SHP77 treated with DMSO at 0.1 percent for 48 hours (cell line): ENCODE measurements at regions not wholly inside any gene's neighbourhood (a gene's known extent, or its start where the extent isn't known, plus 50 kb on each side); places are given as distances from the start of the nearest gene placed in this dataset.

ENCODE experiments used
- DNase-seq: peaks from one replicate; lab custom pipeline; 2025; lab: John Stamatoyannopoulos, UW

DNA sequence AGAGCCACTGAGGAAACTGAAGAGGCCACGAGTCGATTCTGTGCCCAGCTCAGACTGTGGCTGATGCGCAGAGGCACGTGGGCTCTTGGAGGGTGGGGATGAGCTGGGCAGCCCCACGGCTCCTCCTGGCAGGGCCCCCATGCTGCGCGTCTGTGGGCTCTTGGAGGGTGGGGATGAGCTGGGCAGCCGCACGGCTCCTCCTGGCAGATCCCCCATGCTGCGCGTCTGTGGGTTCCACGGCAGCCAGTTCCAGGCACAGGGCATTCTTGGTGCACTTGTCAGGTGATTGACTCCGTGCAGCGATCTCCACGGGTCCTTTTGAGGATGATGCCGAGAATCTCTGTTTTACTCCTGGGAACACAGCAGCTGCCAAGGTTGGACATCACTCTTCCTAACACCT lies 138.1 kb upstream of the ZNF236 start:
- no peak for DNase-seq

DNA sequence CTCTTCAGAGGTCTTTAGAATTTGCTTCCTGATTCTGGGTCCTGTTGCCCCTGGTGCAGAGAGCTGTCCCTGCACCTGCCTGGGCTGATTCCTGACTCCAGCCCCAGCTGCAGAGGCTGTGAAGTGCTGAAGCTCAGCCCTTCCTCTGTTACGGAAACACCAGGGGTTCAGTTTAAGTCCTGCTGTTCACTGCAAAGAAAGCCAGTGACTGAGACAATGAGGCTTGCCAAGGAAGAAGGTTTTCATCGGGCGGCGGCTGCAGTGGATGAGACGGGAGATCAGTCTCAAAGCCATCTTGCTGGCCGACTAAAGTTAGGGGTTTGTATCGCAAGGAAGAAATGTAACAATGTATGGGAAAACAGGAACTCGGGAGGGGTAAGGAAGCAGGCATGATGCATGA lies 142.4 kb upstream of the ZNF236 start:
- peak; percentile 65 for DNase-seq

DNA sequence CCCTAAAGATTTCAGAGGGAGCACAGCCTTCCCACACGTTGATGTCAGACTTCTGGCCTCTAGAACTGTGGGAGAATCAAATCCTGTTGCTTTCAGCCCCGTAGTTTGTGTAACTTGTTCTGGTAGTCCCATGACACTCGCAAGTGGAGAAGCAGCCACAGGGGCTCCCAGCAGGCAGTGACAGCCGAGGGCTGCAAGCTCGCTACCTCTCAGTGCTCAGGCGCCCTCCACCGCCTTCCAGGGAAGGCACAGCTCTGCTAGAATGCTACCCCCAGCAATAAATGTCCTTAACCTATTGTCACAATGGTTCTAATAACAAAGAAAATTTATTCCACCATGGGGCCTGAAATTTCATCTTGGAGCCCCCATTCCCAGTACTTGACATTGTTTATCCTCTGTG lies 143.1 kb upstream of the ZNF236 start:
- DNase-seq: peak; percentile 4

DNA sequence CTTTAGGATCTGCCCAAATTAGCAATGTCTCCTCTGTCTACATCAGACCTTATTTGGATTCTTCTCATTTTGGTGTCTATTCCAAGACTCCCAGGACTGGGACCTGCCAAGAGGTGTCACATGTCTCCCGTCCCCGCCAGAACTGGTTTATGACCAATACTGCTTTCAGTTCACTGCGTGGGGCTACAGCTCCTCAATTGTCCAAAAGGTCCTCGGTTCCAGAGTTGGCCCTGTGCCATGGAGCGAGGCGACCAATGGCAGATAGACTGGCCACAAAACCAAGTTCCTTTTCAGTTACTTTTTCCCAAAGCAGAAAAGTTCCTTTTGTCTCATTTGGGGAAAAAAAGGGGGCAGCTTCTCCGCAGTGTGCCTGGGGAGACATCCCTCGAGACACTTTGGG lies 144.1 kb upstream of the ZNF236 start:
- DNase-seq: no peak

DNA sequence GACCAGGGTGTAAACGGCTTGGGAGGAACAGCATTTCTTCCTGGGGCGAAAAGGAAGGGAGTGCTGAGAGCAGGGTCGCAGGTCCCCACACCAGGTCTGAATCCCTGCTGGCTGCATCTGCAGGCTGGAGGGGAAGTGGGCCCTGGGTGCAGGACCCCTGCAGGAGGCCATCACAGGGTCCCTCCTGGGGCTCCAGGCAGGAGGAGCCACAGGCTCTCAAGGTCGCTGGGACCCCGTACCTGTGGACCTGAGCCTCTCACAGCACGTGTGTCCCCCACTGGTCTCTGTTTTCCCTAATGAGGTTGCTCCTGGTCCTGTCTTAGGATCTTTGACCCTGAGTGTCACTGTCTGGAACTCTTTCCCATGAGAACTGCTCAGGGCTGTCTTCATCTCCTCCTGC lies 147.8 kb upstream of the ZNF236 start:
- DNase-seq: no peak

DNA sequence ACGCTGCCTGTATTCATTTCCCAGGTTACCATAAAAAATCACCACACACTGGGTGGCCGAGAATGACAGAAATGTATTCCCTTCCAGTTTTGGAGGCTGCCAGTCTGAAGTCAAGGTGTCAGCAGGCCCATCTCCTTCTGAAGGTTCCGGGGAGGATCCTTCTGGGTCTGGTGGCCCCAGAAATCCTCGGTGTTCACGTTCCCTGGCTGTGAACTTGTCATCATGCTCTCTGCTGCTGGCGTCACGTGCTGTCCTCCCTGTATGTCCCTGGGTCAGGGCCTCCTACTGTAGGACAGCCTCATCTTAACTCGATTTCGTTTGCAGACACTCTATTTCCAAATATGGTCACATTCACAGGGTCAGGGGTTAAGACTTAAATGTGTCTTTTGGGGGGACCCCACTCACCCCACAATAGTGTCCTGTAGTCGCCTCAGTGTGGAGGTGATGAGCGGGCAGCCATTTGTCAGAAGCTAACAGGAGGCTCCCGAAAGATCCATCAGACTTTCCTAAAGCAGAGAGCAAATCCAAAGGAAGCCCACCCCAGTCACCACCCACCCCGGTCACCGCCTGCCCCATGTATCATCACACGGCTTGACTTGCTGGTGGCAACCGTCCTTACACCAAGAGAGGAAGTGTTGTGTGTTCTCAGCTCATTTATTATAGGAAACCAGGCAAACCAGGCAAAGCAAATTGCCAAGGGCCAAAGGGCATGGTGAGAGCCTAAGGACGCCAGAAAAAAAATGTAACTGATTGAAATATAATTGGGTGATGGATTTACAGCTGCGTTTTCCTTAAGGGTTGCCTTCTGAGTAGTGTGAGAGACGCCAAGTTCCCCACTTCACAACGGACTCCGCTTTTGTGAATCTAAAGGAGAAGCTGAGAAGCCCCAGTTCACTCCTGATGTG lies 148.8 kb upstream of the ZNF236 start:
- no peak for DNase-seq

DNA sequence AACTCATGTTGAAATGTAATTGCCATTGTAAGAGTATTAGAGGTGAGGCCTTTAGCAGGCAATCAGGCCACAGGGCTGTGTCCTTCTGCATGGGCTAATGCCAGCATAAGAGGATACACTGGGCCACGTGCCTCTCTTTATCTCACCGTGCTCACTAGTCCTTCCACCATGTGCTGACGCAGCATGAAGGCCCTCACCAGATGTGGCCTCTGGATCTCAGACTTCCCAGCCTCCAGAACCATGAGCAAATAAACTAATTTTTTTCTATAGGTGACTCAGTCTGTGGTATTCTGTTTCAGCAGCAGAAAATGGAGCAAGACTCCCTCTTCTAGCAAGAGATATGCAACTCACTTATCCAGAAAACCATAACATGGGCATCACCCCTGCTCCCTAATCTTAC lies 149.7 kb upstream of the ZNF236 start:
- no peak for DNase-seq

DNA sequence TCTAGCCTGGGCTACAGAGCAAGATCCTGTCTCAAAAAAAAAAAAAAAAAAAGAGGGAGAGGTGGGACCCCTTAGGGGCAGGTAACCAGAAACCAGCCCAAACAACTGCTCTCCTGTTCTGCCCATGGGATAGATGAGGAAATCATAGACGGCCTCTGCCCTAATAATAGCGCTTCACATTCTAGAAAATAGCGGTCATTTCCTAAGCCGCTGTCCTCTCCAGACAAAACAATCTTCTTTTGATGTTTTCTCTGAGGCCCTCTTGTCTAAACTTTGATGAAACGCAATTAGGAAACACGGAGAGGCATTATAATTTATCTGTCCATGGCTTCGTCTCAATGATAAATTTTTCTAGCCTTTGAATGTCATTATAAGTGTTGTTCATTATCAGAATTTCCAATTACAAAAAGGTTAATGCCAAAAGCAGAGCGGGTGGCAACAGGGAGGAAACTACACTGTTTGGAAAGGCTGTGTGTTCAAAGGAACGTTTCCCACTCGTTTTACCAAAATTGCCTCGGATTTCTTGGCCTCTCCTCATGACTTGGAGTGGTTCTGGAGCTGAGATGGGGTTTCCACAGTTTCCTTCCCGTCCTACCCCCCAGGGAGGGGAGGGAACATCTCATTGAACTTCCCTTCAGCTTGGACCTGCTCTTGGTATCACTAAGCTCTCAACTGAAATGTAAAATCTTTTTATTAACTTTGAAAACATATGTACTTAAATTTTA lies 151.6 kb upstream of the ZNF236 start:
- no peak for DNase-seq

DNA sequence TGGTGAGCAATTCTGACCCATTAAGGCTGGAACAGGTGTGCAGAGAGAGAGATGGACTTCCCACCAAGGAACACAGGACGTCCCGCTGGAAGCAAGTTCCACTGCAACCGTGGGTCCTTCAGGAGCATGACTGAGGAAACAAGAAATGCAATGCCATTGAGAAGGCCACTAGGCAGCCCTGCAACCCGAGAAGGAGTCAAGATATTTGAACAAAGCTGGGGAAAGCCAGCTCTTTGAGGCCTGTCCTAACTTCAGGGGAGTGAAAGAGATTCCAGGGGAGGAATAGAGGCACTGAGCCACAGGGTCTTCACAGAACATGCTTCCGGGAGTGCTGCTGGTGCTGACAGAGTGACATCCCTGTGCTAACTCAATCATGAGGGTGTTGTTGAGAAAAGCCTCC lies 153.8 kb upstream of the ZNF236 start:
- DNase-seq: no peak

DNA sequence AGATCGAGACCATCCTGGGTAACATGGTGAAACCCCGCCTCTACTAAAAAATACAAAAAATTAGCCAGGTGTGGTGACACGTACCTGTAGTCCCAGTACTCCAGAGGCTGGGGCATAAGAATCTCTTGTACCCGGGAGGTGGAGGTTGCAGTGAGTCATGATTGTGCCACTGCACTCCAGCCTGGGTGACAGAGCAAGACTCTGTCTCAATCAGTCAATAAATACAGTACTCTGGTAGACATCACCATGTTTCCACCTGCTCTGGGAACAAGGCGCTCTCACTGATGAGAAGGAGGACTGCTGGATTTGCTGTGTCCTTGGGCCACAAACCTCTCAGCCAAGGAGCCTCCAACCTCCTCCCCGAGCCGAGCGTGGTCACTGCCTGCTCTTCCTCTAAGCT lies 154.2 kb upstream of the ZNF236 start:
- no peak for DNase-seq

DNA sequence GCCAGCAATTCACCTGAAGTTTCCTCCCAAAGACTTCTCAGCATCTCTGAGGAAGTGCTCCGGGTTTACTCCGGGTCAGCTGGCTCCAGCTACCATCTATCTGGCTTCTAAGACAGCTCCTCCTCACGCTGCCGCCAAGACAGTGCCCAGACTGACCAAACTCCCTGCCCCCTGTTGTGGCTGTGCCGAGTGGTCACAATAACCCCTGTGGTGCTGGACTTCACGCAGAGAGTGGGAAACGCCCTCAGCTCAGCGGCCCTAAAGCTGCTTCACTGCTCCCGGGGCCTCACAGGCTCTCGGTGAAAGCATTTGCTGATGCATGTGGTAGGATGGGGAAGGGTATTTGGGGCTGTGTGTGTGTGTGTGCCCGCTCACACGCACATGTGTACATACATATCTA lies 154.8 kb upstream of the ZNF236 start:
- no peak for DNase-seq

DNA sequence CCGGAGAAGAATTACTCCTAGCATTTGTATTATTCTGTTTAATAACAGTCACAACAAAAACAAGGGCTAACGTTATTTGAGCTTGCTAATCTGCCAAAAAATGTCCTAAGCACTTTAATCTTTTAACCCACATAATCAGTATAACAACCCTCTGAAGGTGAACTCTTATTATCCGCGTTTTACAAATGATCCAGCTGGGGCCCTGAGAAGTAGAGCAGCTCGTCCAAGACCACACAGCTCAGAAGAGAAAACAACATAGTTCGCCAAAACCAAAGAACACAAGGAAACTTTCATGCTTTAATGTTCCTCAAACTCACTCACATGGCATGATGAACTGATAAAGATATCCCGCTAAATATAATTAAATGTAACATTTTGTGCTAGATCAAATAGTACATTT lies 159.7 kb upstream of the ZNF236 start:
- DNase-seq: no peak

DNA sequence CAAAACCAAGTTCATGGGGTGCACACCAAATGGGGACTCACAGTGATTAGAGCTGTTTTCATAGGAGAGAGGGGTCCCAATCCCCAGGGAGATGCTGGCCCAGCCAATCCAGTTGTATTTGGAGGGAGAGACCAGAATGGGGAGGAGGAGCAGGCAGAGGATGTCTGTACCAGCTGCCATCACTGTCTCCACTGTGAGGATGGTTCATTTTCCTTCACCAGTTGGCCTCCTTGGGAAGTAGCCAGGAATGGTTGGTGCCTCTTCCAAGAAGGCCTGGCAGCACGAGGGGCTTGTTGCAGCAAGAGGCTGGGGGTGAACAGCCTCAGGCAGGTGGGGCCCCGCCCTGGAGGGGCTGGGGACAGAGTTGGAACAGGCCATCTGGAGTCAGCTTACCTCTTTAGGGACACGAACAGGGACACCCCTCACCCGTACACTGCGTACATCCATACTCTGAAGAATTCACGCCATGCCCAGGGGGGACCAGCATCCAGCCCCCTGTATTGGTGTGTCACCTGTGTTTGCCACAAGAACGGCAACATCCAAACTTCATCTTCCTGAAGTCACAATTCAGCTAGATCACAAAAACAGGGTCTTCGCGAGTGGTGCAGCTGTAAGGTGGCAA lies 161.7 kb upstream of the ZNF236 start:
- DNase-seq: no peak

DNA sequence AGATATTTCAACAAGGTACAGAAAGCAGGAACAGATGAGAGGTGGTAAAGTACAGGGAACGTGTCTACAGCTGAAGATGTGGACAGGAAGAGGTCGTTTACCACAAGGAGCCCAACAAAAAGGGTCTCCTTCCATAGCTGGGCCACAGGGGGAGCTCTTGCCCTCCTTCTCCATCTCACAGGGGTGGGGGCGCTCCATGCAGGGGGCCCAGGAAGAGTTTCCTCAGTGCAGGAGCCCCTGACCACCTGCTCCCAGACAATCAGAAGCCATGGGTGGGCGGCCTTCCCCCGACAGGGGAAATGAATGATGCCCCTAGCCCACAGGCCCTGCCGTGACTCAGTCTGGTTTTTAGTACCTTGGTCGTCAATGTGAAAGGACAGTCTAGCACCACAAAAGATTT lies 163.6 kb upstream of the ZNF516 start:
- no peak for DNase-seq

DNA sequence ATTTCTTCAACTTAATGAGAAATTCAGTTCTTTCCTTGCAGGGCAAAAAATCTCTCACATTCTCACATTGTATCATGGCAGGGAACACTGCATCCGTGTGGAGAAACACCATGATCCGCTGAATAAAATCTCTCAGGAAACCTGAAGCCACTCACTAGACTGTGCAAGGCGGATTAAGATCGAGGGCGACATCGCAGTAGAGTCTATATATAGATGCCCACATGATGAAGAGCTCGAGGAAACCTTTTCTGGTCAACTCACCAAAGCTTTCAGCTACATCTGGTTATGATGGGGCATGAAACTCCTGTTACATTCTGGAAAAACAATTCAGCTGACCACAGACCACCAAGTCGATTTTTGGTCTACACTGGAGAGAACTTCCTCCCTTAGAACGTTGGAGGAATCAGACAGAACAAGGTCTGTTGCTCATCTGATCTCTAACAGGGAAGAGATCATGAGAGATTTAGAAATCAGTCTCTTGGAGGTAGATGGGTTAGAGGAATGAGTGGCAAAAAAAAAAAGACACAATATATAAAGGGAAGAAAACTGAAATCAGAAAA lies 162.9 kb upstream of the ZNF516 start:
- DNase-seq: no peak

DNA sequence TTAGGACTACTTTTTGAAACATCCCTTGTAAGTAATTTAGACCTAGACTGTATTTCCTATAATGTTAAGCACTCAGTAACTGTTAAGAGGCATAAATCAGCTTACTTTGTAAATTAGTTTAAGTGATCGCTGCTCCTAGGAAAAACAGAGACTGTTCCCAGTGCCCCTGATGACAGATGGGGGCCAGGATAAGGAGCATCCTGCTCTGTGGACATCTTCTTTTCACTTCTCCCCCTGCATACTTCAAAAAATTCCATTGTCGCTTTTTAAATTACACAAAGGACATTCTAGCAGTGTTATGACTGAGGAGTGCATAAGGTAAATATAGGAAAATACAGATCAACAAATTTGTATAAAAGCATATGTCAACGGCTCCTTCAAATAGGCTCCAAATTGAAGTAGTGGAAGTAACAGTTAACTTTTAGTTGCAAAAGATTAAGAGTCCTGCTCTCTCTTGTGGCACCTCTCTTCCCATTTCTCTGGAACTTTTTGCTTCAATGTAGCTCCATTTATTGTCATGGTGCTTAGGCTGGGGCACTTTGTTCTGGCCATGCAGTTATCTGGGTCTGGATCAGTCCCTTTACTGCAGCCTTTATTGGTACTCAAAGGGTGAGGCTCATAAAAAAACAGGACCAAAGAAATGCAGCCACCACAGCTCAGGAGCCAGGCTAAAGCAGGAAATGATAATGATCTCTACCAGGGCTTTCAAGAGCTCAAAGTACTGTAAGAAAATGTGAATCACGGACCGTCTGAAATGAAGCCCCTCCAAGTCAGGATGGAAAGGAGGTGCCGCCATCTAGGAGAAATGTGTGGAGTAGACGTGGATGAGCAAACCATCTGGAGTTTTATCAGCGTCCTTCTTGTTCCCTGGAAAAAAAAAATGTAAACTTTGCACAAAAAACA lies 162.1 kb upstream of the ZNF516 start:
- DNase-seq: no peak

DNA sequence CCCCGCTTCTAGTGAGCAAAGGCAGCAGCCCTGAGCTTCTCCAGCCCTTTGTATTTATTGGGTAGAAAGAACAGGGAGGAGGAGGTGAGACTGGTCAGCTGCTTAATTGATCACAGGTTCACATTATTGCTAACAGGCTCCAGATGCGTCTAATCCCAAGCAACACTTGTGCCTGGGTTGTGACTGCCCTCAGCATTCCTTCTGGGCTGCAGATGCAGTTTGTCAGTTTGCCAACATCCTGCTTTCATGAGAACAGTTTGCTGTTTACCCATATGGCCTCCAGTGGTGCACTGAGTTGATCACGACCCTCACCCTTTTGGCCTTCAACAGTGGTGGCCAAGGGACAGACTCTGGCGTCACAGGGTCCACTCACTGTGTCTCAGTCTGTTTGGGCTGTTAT lies 159.5 kb upstream of the ZNF516 start:
- no peak for DNase-seq

DNA sequence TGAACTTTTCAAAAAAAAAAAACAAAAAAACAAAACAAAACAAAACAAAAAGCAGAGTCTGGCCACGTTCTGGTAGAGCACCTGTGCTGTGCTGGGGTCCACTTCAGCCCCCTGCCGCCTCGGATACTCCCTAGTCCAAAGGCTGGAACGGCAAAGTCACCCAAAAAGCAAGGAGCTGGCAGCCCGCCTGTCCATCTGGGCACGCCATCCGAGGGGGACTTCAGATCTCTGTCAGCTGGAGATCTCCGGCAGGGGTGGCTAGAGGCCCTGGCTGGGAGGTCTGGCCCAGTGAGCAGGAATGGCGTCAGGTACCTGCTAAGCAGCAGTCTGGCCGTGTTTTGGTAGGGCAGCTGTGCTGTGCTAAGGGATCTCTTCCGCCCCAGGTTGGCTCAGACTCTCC lies 152.3 kb upstream of the ZNF516 start:
- no peak for DNase-seq

DNA sequence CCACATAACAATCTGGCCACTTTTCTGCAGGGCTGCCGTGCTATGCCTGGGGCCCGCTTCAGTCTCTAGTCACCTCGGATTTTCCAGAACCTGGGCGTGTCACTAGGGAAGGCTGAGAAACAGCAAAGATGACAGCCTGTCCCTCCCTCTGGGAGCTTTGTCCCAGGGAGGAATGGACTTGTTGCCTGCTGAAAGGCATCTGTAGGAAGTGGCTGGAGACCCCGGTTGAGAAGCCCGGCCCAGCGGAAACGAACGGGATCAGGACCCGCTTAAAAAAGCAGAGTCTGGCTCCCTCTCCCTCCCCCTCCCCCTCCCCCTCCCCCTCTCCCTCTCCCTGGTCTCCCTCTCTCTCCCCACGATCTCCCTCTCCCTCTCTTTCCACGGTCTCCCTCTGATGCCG lies 149.5 kb upstream of the ZNF516 start:
- DNase-seq: no peak

DNA sequence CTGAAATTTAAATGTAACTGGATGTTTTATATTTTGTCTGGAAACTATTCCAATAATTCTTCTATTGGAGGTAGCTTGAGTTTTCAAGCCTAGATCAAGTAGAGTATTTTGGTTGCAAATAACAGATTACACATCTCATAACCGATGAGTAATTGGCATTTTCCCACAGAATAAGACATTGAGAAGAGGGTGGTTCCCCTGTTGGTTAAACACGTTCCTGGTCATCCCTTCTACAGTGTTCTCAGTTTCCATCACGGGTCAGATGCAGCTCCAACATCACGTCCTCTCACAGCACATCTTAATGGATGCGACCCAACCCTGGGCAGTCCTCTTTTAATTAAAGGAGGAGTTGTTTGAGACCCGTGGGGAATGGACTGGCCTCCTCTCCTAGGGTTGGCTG lies 149.0 kb upstream of the ZNF516 start:
- DNase-seq: no peak

DNA sequence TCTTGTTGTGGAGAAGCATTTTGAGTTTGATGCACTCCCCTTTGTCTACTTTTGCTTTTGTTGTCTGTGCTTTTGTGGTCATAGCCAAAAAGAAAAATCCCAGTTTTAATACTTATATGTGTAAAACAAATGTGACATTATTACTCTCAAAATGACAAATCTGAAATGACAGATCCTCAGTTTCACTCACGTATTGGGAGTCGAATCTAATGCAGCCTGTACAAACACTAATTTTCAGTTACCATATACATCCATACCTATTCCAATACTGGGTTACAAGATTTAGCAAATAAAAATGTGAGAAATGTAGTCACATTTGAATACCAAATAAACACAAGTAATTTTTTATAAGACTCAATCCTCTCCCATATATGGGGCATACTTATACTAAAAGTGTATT lies 148.2 kb upstream of the ZNF516 start:
- no peak for DNase-seq

DNA sequence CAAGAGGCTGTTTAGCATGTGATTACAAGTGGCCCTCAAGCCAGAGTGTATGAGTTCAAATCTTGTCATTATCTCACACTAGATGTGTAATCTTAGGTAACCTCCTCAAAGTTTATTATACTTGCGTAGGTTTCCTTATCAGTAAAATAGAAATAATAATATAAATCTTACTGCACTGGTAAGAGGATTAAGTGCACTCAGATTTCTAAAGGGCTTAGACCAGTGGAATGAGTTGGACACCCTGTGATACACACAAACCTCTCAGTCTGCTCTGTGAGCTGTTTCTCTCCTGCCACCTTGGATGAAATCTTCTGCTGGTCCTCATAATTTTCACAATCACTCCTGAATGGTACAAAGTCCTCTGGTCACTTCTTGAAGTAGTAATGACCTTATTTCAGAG lies 145.4 kb upstream of the ZNF516 start:
- no peak for DNase-seq
